SK-N-SH treated with all-trans-retinoic acid at 6 μM for 48 hours (cell line): ENCODE measurements at regions not wholly inside any gene's neighbourhood (a gene's known extent, or its start where the extent isn't known, plus 50 kb on each side); places are given as distances from the start of the nearest gene placed in this dataset.

Experiments
- ESRRG ChIP-seq: fragments of 250-450 bp; sonication (Bioruptor Pico); IDR thresholded peaks from 2 replicates; pipeline ENCODE4 v1.6.1; 2021; ENCODE audit warnings: mild to moderate bottlenecking
- RARB ChIP-seq: fragments of 250-450 bp; sonication (Bioruptor Pico); IDR thresholded peaks from 2 replicates; pipeline ENCODE4 v1.8.0; 2021; ENCODE audit warnings: mild to moderate bottlenecking, moderate library complexity
- ZFP30 ChIP-seq: fragments of 450-650 bp; formaldehyde crosslinking; IDR thresholded peaks from 2 replicates; pipeline ENCODE4 v1.5.0; 2022; ENCODE audit warnings: mild to moderate bottlenecking, moderate library complexity
- TF ChIP-seq, protein P1 (sequence below): fragments of 250-450 bp; sonication (Bioruptor Pico); IDR thresholded peaks from 2 replicates; pipeline ENCODE4 v1.8.0; 2020; ENCODE audit warnings: mild to moderate bottlenecking, moderate library complexity, borderline replicate concordance

DNA sequence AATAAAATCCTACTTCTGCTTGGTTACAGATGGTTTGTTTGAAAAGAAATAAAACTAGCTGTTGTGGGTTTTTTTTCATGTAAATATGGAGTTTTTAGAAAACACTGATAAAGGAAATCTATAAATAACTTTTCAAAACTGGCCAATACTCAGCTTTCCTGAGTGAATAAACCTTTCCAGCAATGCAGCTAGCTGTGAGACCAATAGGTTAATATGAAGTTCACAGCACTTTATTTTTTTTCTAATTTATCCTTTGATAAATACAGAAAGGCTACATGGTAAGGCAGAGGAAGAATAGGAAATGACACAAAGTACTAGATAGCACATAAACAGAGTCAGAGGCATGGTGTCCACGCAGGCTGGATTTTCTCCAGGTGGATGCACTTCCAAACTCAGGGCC, 154.0 kb downstream of the COG6 start:
- TF ChIP-seq, protein P1, sequence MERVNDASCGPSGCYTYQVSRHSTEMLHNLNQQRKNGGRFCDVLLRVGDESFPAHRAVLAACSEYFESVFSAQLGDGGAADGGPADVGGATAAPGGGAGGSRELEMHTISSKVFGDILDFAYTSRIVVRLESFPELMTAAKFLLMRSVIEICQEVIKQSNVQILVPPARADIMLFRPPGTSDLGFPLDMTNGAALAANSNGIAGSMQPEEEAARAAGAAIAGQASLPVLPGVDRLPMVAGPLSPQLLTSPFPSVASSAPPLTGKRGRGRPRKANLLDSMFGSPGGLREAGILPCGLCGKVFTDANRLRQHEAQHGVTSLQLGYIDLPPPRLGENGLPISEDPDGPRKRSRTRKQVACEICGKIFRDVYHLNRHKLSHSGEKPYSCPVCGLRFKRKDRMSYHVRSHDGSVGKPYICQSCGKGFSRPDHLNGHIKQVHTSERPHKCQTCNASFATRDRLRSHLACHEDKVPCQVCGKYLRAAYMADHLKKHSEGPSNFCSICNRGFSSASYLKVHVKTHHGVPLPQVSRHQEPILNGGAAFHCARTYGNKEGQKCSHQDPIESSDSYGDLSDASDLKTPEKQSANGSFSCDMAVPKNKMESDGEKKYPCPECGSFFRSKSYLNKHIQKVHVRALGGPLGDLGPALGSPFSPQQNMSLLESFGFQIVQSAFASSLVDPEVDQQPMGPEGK, result no peak
- TF ChIP-seq RARB (CRISPR knock-in tag), result no peak
- no peak for TF ChIP-seq ESRRG
- no peak for TF ChIP-seq ZFP30 (CRISPR knock-in tag)
